ENCODE measurements at regions not wholly inside any gene's neighbourhood (a gene's known extent, or its start where the extent isn't known, plus 50 kb on each side); places are given as distances from the start of the nearest gene placed in this dataset.
A peak's percentile ranks its signal among the peaks of the same experiment; 100 is the strongest.
"Not testable (repeated sequence)": the region's sequence is repeated elsewhere in the genome, so short reads cannot be mapped to it uniquely, and the experiment has no call there.

GRCh38 chr2:234249034-234249735 is 198.7 kb downstream of the SPP2 start (continued):
- TF ChIP-seq ZBTB33 (IDR thresholded peaks at IDR 0.05; ENCODE audit: extremely low read depth, insufficient replicate concordance, low read length) (no peak), SP1 (IDR thresholded peaks at IDR 0.05; ENCODE audit: low read depth) (no peak), TCF7L2 (IDR thresholded peaks at IDR 0.05; ENCODE audit: borderline replicate concordance, extremely low read depth, insufficient read depth, insufficient read length) (no peak)

- H3K9me2 ChIP-seq (ENCODE audit: insufficient read depth); BruUV-seq (replicated peaks); ATAC-seq; H3K9me3 ChIP-seq (ENCODE audit: control insufficient read depth in 1 of 2, insufficient read depth in 1 of 2, low read depth in 1 of 2, low read length in 2 of 2); H4K20me1 ChIP-seq (ENCODE audit: insufficient read depth); H3K4me3 ChIP-seq (replicated peaks in 1 of 2; ENCODE audit: low read depth in 1 of 2, low read length in 2 of 2); H3K79me2 ChIP-seq (ENCODE audit: insufficient read depth, low read length); H3K27ac ChIP-seq (ENCODE audit: low read depth, low read length); H3K9ac ChIP-seq (ENCODE audit: low read length); H3K4me2 ChIP-seq (ENCODE audit: low read length); RAD21 ChIA-PET (ENCODE audit: low non-redundant PET in 1 of 2, low total read pairs in 2 of 2, uncharacterized antibody in 2 of 2, unreplicated experiment in 2 of 2); H3K27me3 ChIP-seq (ENCODE audit: insufficient read depth, low read length); H3K36me3 ChIP-seq (ENCODE audit: control insufficient read depth in 1 of 2, insufficient read depth in 2 of 2, low read length in 2 of 2); DNase-seq (ENCODE audit: low read depth, low spot score); intact Hi-C loops (cut with micrococcal nuclease); POLR2A ChIA-PET: not testable (repeated sequence)
- peaks cover 20 to 80% of the 10 kb centered on the region in 2 experiments for H3K4me1 ChIP-seq (ENCODE audit: control insufficient read depth in 1 of 2, insufficient read depth in 2 of 2, low read length in 2 of 2)
- H2AFZ ChIP-seq (ENCODE audit: low read depth, low read length, poor library complexity, severe bottlenecking): peak overlapping the region; percentile 96
- CTCF ChIA-PET: interaction anchor here (0.9 to 2.0 kb wide), 2 partner anchors 23 to 113 kb away, joined by 3 to 7 read pairs; no protein-coding TSS in a partner anchor
These were observed 197.8 kb downstream of the SPP2 start for GRCh38 chr2:234248213-234248710.

Measured in HCT116 (cell line).